ENCODE measurements at regions not wholly inside any gene's neighbourhood (a gene's known extent, or its start where the extent isn't known, plus 50 kb on each side); places are given as distances from the start of the nearest gene placed in this dataset.

GRCh38 chr10:125325326-125325725 lies 165.0 kb upstream of the CTBP2 start:
- no peak for ATAC-seq
- H2AFZ ChIP-seq (ENCODE audit: control insufficient read depth, low read depth, low read length): no peak overlapping the region
- POLR2A ChIA-PET: no interaction called here
- H4K20me1 ChIP-seq (ENCODE audit: control insufficient read depth, insufficient read depth): no peaks in the 10 kb centered on the region
- no peak for FAIRE-seq
- no peaks in the 10 kb centered on the region for H3K79me2 ChIP-seq (ENCODE audit: control insufficient read depth, insufficient read depth, low read length)
- intact Hi-C loops (cut with micrococcal nuclease; ENCODE audit: unreplicated experiment) (no loop called here), in situ Hi-C loops (cut with MboI) (no loop called here)
- SMC1A ChIA-PET (ENCODE audit: uncharacterized antibody, unreplicated experiment): no interaction called here
- H3K36me3 ChIP-seq (ENCODE audit: control insufficient read depth in 2 of 2, insufficient read depth in 2 of 2, low read length in 1 of 2): no peaks in the 10 kb centered on the region
- H3K9me3 ChIP-seq (replicated peaks; ENCODE audit: control insufficient read depth, insufficient read depth, low read length): no peaks in the 10 kb centered on the region
- H3K27ac ChIP-seq (ENCODE audit: control insufficient read depth, insufficient read depth): no peak overlapping the region
- H3K4me1 ChIP-seq (ENCODE audit: control insufficient read depth, insufficient read depth, low read length): no peaks in the 10 kb centered on the region
- no TSS peak for BruUV-seq (replicated peaks)
- no peaks in the 10 kb centered on the region; a peak in 2 of 4 replicates for H3K27me3 ChIP-seq (replicated peaks in 1 of 2; ENCODE audit: control insufficient read depth in 2 of 2, insufficient read depth in 2 of 2, low read length in 1 of 2)
- CTCF ChIA-PET: no interaction called here
- 5% methylated on average over 3 of the region's 3 CpGs for WGBS (ENCODE audit: insufficient coverage, insufficient replicate concordance, low lambda C conversion rate, missing lambda C conversion rate)
- no peak overlapping the region for H3K4me3 ChIP-seq
- no peak overlapping the region for H3K4me2 ChIP-seq (ENCODE audit: control insufficient read depth, insufficient read depth)
- RAD21 ChIA-PET (ENCODE audit: unreplicated experiment): no interaction called here
- no peak overlapping the region for H3K9ac ChIP-seq (ENCODE audit: control insufficient read depth, insufficient read depth, low read length)
- DNase-seq (ENCODE audit: low read depth, low spot score): no peak
- TF ChIP-seq HDAC6 (IDR thresholded peaks at IDR 0.05; ENCODE audit: unreplicated experiment) (no peak), BMI1 (IDR thresholded peaks at IDR 0.05; ENCODE audit: borderline replicate concordance) (no peak), RCOR1 (conservative IDR thresholded peaks at IDR 0.05; ENCODE audit: low read depth, low read length) (no peak), MLLT1 (IDR thresholded peaks at IDR 0.05) (no peak), KLF5 (IDR thresholded peaks at IDR 0.05; ENCODE audit: partially characterized antibody) (no peak), ZNF687 (IDR thresholded peaks at IDR 0.05) (no peak), SREBF1 (IDR thresholded peaks at IDR 0.05; ENCODE audit: low read length) (no peak), BHLHE40 (IDR thresholded peaks at IDR 0.05; ENCODE audit: borderline replicate concordance in 1 of 2, low read depth in 2 of 2, low read length in 1 of 2) (no peak), MAX (IDR thresholded peaks at IDR 0.05; ENCODE audit: low read depth, low read length) (no peak), PML (IDR thresholded peaks at IDR 0.05; ENCODE audit: low read length) (no peak), NRF1 (conservative IDR thresholded peaks at IDR 0.05; ENCODE audit: low read depth, low read length) (no peak), ZBED1 (IDR thresholded peaks at IDR 0.05; ENCODE audit: borderline replicate concordance) (no peak), CUX1 (IDR thresholded peaks at IDR 0.05; ENCODE audit: insufficient replicate concordance, low read depth, low read length) (no peak), BACH1 (IDR thresholded peaks at IDR 0.05; ENCODE audit: borderline replicate concordance) (no peak)
